ENCODE measurements at regions not wholly inside any gene's neighbourhood (a gene's known extent, or its start where the extent isn't known, plus 50 kb on each side); places are given as distances from the start of the nearest gene placed in this dataset.

- H3K27ac ChIP-seq (ENCODE audit: insufficient read depth in 1 of 2, low read depth in 1 of 2, low read length in 2 of 2, poor library complexity in 1 of 2, severe bottlenecking in 2 of 2): no peak overlapping the region
- DNase-seq: no peak
- ChIA-PET CTCF (no interaction called here), POLR2A (no interaction called here)
- no peak overlapping the region for H3K4me3 ChIP-seq (ENCODE audit: control insufficient read depth in 1 of 7, extremely low read depth in 1 of 7, insufficient read depth in 4 of 7, low read depth in 2 of 7, low read length in 6 of 7)
- no peaks in the 10 kb centered on the region for H3K9me3 ChIP-seq (ENCODE audit: control extremely low read depth in 1 of 5, control insufficient read depth in 4 of 5, insufficient read depth in 2 of 5, low read depth in 1 of 5, low read length in 4 of 5)
- H3K4me1 ChIP-seq (ENCODE audit: control extremely low read depth in 1 of 4, control insufficient read depth in 4 of 4, insufficient read depth in 4 of 4, low read length in 3 of 4): no peaks in the 10 kb centered on the region
- WGBS (ENCODE audit: insufficient coverage): 94% methylated on average over 2 of the region's 5 CpGs
- H3K36me3 ChIP-seq (ENCODE audit: control insufficient read depth in 4 of 4, insufficient read depth in 4 of 4, low read length in 3 of 4): no peaks in the 10 kb centered on the region
- no peaks in the 10 kb centered on the region for H3K27me3 ChIP-seq (replicated peaks in 2 of 5; ENCODE audit: control insufficient read depth in 4 of 5, insufficient read depth in 5 of 5, low read length in 4 of 5)
Measured at GRCh38 chr10:57395923-57396322, 871.8 kb downstream of the IPMK start.

- DNase-seq: no peak
- H3K9me3 ChIP-seq (ENCODE audit: control extremely low read depth in 1 of 5, control insufficient read depth in 4 of 5, insufficient read depth in 2 of 5, low read depth in 1 of 5, low read length in 4 of 5): no peaks in the 10 kb centered on the region
- no peaks in the 10 kb centered on the region for H3K27me3 ChIP-seq (replicated peaks in 2 of 5; ENCODE audit: control insufficient read depth in 4 of 5, insufficient read depth in 5 of 5, low read length in 4 of 5)
- POLR2A ChIA-PET: no interaction called here
- H3K4me1 ChIP-seq (ENCODE audit: control extremely low read depth in 1 of 4, control insufficient read depth in 4 of 4, insufficient read depth in 4 of 4, low read length in 3 of 4): no peaks in the 10 kb centered on the region
- CTCF ChIA-PET: no interaction called here
- WGBS (ENCODE audit: insufficient coverage): 95% methylated on average over 3 of the region's 5 CpGs
- no peak overlapping the region for H3K27ac ChIP-seq (ENCODE audit: insufficient read depth in 1 of 2, low read depth in 1 of 2, low read length in 2 of 2, poor library complexity in 1 of 2, severe bottlenecking in 2 of 2)
- H3K36me3 ChIP-seq (ENCODE audit: control insufficient read depth in 4 of 4, insufficient read depth in 4 of 4, low read length in 3 of 4): no peaks in the 10 kb centered on the region
- H3K4me3 ChIP-seq (ENCODE audit: control insufficient read depth in 1 of 7, extremely low read depth in 1 of 7, insufficient read depth in 4 of 7, low read depth in 2 of 7, low read length in 6 of 7): no peak overlapping the region
Measured at GRCh38 chr10:57367412-57367811, 900.3 kb downstream of the IPMK start.

GRCh38 chr10:57362811-57363210 is 904.9 kb downstream of the IPMK start:
- Histone ChIP-seq H3K36me3 (ENCODE audit: control insufficient read depth in 4 of 4, insufficient read depth in 4 of 4, low read length in 3 of 4) (no peaks in the 10 kb centered on the region), H3K9me3 (ENCODE audit: control extremely low read depth in 1 of 5, control insufficient read depth in 4 of 5, insufficient read depth in 2 of 5, low read depth in 1 of 5, low read length in 4 of 5) (no peaks in the 10 kb centered on the region), H3K4me3 (ENCODE audit: control insufficient read depth in 1 of 7, extremely low read depth in 1 of 7, insufficient read depth in 4 of 7, low read depth in 2 of 7, low read length in 6 of 7) (no peak overlapping the region), H3K27me3 (replicated peaks in 2 of 5; ENCODE audit: control insufficient read depth in 4 of 5, insufficient read depth in 5 of 5, low read length in 4 of 5) (no peaks in the 10 kb centered on the region), H3K27ac (ENCODE audit: insufficient read depth in 1 of 2, low read depth in 1 of 2, low read length in 2 of 2, poor library complexity in 1 of 2, severe bottlenecking in 2 of 2) (no peak overlapping the region), H3K4me1 (ENCODE audit: control extremely low read depth in 1 of 4, control insufficient read depth in 4 of 4, insufficient read depth in 4 of 4, low read length in 3 of 4) (no peaks in the 10 kb centered on the region)
- ChIA-PET POLR2A (no interaction called here), CTCF (no interaction called here)
- WGBS (ENCODE audit: insufficient coverage): no CpG with 5 or more reads among the region's 2 CpGs
- no peak for DNase-seq

DNA sequence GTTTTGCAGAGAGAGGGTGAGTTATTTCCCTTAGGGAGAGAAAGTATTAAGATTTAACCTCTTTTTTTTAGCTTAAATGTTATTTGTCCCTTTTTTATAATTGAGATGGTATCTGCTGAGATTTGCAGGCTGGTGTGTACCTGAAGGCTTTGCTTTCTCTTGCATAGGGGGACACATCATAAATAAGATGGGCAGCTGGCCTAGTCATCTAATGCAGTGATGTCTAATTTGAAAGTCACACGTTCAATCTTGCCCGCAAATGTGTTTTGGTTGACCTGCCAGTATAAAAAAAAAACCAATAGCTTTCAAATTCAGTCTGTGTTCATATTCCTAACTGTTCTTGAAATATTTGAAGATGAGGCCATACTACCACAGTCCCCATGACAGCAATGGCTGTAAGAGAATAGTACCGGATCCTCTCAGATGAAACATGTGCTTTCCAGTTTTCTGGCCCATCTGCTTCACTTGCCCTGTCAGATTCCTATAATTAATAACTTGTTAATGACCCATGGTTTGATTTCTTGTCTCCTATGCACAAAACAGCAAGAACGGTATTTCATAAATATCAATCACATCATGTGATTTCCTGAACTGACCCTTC is 914.2 kb downstream of the IPMK start:
- no peak for DNase-seq
- peaks cover 0 to 2% (median 0%) of the 10 kb centered on the region in 5 experiments for H3K9me3 ChIP-seq (ENCODE audit: control extremely low read depth in 1 of 5, control insufficient read depth in 4 of 5, insufficient read depth in 2 of 5, low read depth in 1 of 5, low read length in 4 of 5)
- POLR2A ChIA-PET: no interaction called here
- 88% methylated on average over 3 of the region's 4 CpGs for WGBS (ENCODE audit: insufficient coverage)
- no peak overlapping the region for H3K27ac ChIP-seq (ENCODE audit: insufficient read depth in 1 of 2, low read depth in 1 of 2, low read length in 2 of 2, poor library complexity in 1 of 2, severe bottlenecking in 2 of 2)
- H3K4me3 ChIP-seq (ENCODE audit: control insufficient read depth in 1 of 7, extremely low read depth in 1 of 7, insufficient read depth in 4 of 7, low read depth in 2 of 7, low read length in 6 of 7): no peak overlapping the region
- no peaks in the 10 kb centered on the region for H3K4me1 ChIP-seq (ENCODE audit: control extremely low read depth in 1 of 4, control insufficient read depth in 4 of 4, insufficient read depth in 4 of 4, low read length in 3 of 4)
- CTCF ChIA-PET: no interaction called here
- H3K36me3 ChIP-seq (ENCODE audit: control insufficient read depth in 4 of 4, insufficient read depth in 4 of 4, low read length in 3 of 4): no peaks in the 10 kb centered on the region
- no peaks in the 10 kb centered on the region for H3K27me3 ChIP-seq (replicated peaks in 2 of 5; ENCODE audit: control insufficient read depth in 4 of 5, insufficient read depth in 5 of 5, low read length in 4 of 5)

DNA sequence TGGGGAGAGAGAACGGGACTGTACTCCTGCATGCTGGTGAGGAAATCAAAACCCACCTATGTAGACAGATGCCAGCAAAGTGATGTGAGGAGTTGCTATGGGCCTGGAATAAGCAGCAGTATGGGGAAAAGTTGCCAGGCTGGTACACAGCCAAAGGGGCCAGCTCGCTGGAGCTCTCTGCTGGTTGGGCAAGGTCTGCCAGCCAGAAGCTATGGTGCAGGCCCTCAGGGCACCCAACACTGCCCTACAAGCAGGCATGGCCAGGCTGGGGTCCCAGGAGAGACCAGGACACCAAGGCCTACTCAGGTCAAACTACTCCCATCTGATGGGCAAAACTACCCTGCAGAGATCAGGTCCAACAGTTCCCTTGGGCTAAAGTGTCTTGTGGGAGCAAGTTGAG is 916.6 kb downstream of the IPMK start:
- 100% methylated on average over 2 of the region's 2 CpGs for WGBS (ENCODE audit: insufficient coverage)
- no peak for DNase-seq
- no peak overlapping the region for H3K27ac ChIP-seq (ENCODE audit: insufficient read depth in 1 of 2, low read depth in 1 of 2, low read length in 2 of 2, poor library complexity in 1 of 2, severe bottlenecking in 2 of 2)
- no peak overlapping the region for H3K4me3 ChIP-seq (ENCODE audit: control insufficient read depth in 1 of 7, extremely low read depth in 1 of 7, insufficient read depth in 4 of 7, low read depth in 2 of 7, low read length in 6 of 7)
- ChIA-PET CTCF (no interaction called here), POLR2A (no interaction called here)
- H3K9me3 ChIP-seq (ENCODE audit: control extremely low read depth in 1 of 5, control insufficient read depth in 4 of 5, insufficient read depth in 2 of 5, low read depth in 1 of 5, low read length in 4 of 5): peaks cover 0 to 2% (median 0%) of the 10 kb centered on the region in 5 experiments
- no peaks in the 10 kb centered on the region for H3K4me1 ChIP-seq (ENCODE audit: control extremely low read depth in 1 of 4, control insufficient read depth in 4 of 4, insufficient read depth in 4 of 4, low read length in 3 of 4)
- no peaks in the 10 kb centered on the region for H3K36me3 ChIP-seq (ENCODE audit: control insufficient read depth in 4 of 4, insufficient read depth in 4 of 4, low read length in 3 of 4)
- no peaks in the 10 kb centered on the region for H3K27me3 ChIP-seq (replicated peaks in 2 of 5; ENCODE audit: control insufficient read depth in 4 of 5, insufficient read depth in 5 of 5, low read length in 4 of 5)

DNA sequence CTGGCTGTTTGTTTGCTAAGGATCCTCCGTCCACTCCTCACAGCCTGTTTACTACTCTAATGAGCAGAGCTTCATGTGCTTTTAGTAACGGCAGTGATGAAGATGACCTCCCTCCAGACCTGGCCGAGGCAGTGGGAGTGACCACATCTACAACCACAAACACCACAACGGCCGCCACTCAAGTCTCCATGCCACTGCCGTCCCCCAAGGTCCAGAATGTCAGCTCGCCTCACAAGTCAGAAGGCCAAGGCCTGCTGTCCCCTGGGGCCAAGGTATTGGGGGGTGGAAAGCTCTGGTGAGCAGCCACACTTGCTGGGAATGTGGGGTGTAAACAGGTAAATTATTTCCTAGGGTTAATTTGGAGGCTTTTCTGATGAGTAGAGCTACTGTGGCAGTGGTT is 926.4 kb downstream of the IPMK start:
- H3K4me3 ChIP-seq (ENCODE audit: control insufficient read depth in 1 of 7, extremely low read depth in 1 of 7, insufficient read depth in 4 of 7, low read depth in 2 of 7, low read length in 6 of 7): no peak overlapping the region
- H3K4me1 ChIP-seq (ENCODE audit: control extremely low read depth in 1 of 4, control insufficient read depth in 4 of 4, insufficient read depth in 4 of 4, low read length in 3 of 4): no peaks in the 10 kb centered on the region
- no peaks in the 10 kb centered on the region for H3K27me3 ChIP-seq (replicated peaks in 2 of 5; ENCODE audit: control insufficient read depth in 4 of 5, insufficient read depth in 5 of 5, low read length in 4 of 5)
- no peak for DNase-seq
- 95% methylated on average over 3 of the region's 7 CpGs for WGBS (ENCODE audit: insufficient coverage)
- CTCF ChIA-PET: interaction anchor here (1.3 kb wide), 2 partner anchors 312 to 723 kb away, joined by 3 to 5 read pairs; no protein-coding TSS in a partner anchor
- H3K9me3 ChIP-seq (ENCODE audit: control extremely low read depth in 1 of 5, control insufficient read depth in 4 of 5, insufficient read depth in 2 of 5, low read depth in 1 of 5, low read length in 4 of 5): peaks cover 2 to 21% (median 5%) of the 10 kb centered on the region in 5 experiments
- POLR2A ChIA-PET: no interaction called here
- H3K27ac ChIP-seq (ENCODE audit: insufficient read depth in 1 of 2, low read depth in 1 of 2, low read length in 2 of 2, poor library complexity in 1 of 2, severe bottlenecking in 2 of 2): no peak overlapping the region
- H3K36me3 ChIP-seq (ENCODE audit: control insufficient read depth in 4 of 4, insufficient read depth in 4 of 4, low read length in 3 of 4): no peaks in the 10 kb centered on the region

GRCh38 chr10:57338823-57339558 is 928.7 kb downstream of the IPMK start:
- 17% methylated on average over 1 of the region's 4 CpGs for WGBS (ENCODE audit: insufficient coverage)
- Histone ChIP-seq H3K36me3 (ENCODE audit: control insufficient read depth in 4 of 4, insufficient read depth in 4 of 4, low read length in 3 of 4) (no peaks in the 10 kb centered on the region), H3K9me3 (ENCODE audit: control extremely low read depth in 1 of 5, control insufficient read depth in 4 of 5, insufficient read depth in 2 of 5, low read depth in 1 of 5, low read length in 4 of 5) (peaks cover 2 to 16% (median 5%) of the 10 kb centered on the region in 5 experiments), H3K4me3 (ENCODE audit: control insufficient read depth in 1 of 7, extremely low read depth in 1 of 7, insufficient read depth in 4 of 7, low read depth in 2 of 7, low read length in 6 of 7) (no peak overlapping the region), H3K27ac (ENCODE audit: insufficient read depth in 1 of 2, low read depth in 1 of 2, low read length in 2 of 2, poor library complexity in 1 of 2, severe bottlenecking in 2 of 2) (no peak overlapping the region), H3K4me1 (ENCODE audit: control extremely low read depth in 1 of 4, control insufficient read depth in 4 of 4, insufficient read depth in 4 of 4, low read length in 3 of 4) (no peaks in the 10 kb centered on the region), H3K27me3 (replicated peaks in 2 of 5; ENCODE audit: control insufficient read depth in 4 of 5, insufficient read depth in 5 of 5, low read length in 4 of 5) (no peaks in the 10 kb centered on the region)
- DNase-seq: peak; percentile 29 to 59 (median 51)
- ChIA-PET CTCF (interaction anchor here (2.7 kb wide), 1 partner anchor 814 kb away, joined by 8 read pairs; no protein-coding TSS in a partner anchor), POLR2A (no interaction called here)
